CD4-positive, alpha-beta memory T cell (primary cell): ENCODE measurements at regions not wholly inside any gene's neighbourhood (a gene's known extent, or its start where the extent isn't known, plus 50 kb on each side); places are given as distances from the start of the nearest gene placed in this dataset.

Source experiments
- CTCF ChIA-PET: fragments of 350-600 bp; sonication (Branson Sonifier 250); formaldehyde crosslinking; loops from one replicate; lab custom pipeline; 2021; ENCODE audit warnings: inconsistent platforms; ENCODE audit not compliant: partially characterized antibody; lab: Charles Lee
- POLR2A ChIA-PET: fragments of 350-600 bp; sonication (Branson Sonifier 250); formaldehyde crosslinking; loops from one replicate; lab custom pipeline; 2021; ENCODE audit not compliant: partially characterized antibody; lab: Charles Lee
- DNase-seq, 5 donors: peaks; one replicate each; pipeline versions ENCODE4 v3.0.0 to v3.0.0-alpha.2; 2020 to 2022; ENCODE audit warnings: mixed read lengths in 1 of 5
- H3K27ac ChIP-seq: one replicate; pipeline ENCODE4 v1.7.0; 2013; ENCODE audit warnings: low read depth, low read length
- H3K27me3 ChIP-seq: 2 replicates; pipeline ENCODE4 v1.7.0; 2013; ENCODE audit warnings: mild to moderate bottlenecking, low read length, moderate library complexity; ENCODE audit not compliant: insufficient read depth
- H3K36me3 ChIP-seq: 2 replicates; pipeline ENCODE4 v1.7.0; 2013; ENCODE audit warnings: mild to moderate bottlenecking, low read length, moderate library complexity; ENCODE audit not compliant: insufficient read depth
- H3K4me1 ChIP-seq: 2 replicates; pipeline ENCODE4 v1.7.0; 2013; ENCODE audit warnings: mild to moderate bottlenecking, low read length, moderate library complexity; ENCODE audit not compliant: insufficient read depth
- H3K4me3 ChIP-seq, 2 donors: one replicate each; pipeline ENCODE4 v1.7.0; 2013; ENCODE audit warnings: low read length in 2 of 2, mild to moderate bottlenecking in 1 of 2
- H3K9me3 ChIP-seq, 2 donors: one replicate each; pipeline ENCODE4 v1.7.0; 2013; ENCODE audit warnings: low read length in 2 of 2, control low read depth in 1 of 2; ENCODE audit not compliant: control insufficient read depth in 1 of 2
- H3K27ac Mint-ChIP-seq, 7 donors: one replicate each; pipeline ENCODE4 v1.8.0; 2020 to 2021; ENCODE audit warnings: mixed read lengths in 7 of 7, mild to moderate bottlenecking in 6 of 7, inconsistent platforms in 3 of 7, moderate library complexity in 3 of 7
- H3K27me3 Mint-ChIP-seq, 2 donors: one replicate each; pipeline ENCODE4 v1.8.0; 2020 to 2021; ENCODE audit warnings: mixed read lengths in 2 of 2
- H3K36me3 Mint-ChIP-seq, 2 donors: one replicate each; pipeline ENCODE4 v1.8.0; 2020 to 2021; ENCODE audit warnings: mixed read lengths in 2 of 2, inconsistent platforms in 1 of 2, mild to moderate bottlenecking in 1 of 2
- H3K4me1 Mint-ChIP-seq, 4 donors: one replicate each; pipeline ENCODE4 v1.8.0; 2020 to 2021; ENCODE audit warnings: mixed read lengths in 4 of 4, mild to moderate bottlenecking in 1 of 4
- H3K4me3 Mint-ChIP-seq, 8 donors: one replicate each; pipeline ENCODE4 v1.8.0; 2020 to 2021; ENCODE audit warnings: mixed read lengths in 8 of 8, mild to moderate bottlenecking in 7 of 8, moderate library complexity in 6 of 8, inconsistent platforms in 3 of 8
- H3K9me3 Mint-ChIP-seq, 8 donors: one replicate each; pipeline ENCODE4 v1.8.0; 2020 to 2021; ENCODE audit warnings: mixed read lengths in 8 of 8, mild to moderate bottlenecking in 5 of 8, inconsistent platforms in 3 of 8, moderate library complexity in 1 of 8
- intact Hi-C: fragments of 100-400 bp; cut with micrococcal nuclease; formaldehyde crosslinking; loops from one replicate; pipeline ENCODE4 v1.15.1; 2023

GRCh38 chr4:8786166-8786565 is 85.5 kb downstream of the HMX1 start:
- Mint-ChIP-seq H3K9me3 (no peaks in the 10 kb centered on the region), H3K27ac (no peak overlapping the region), H3K4me3 (no peak overlapping the region), H3K4me1 (no peaks in the 10 kb centered on the region), H3K27me3 (no peaks in the 10 kb centered on the region), H3K36me3 (no peaks in the 10 kb centered on the region)
- Histone ChIP-seq H3K4me1 (no peaks in the 10 kb centered on the region), H3K27ac (no peak overlapping the region), H3K4me3 (no peak overlapping the region), H3K9me3 (no peaks in the 10 kb centered on the region), H3K27me3 (no peaks in the 10 kb centered on the region), H3K36me3 (no peaks in the 10 kb centered on the region)
- ChIA-PET POLR2A (no interaction called here), CTCF (no interaction called here)
- no peak for DNase-seq
- intact Hi-C loops: no loop called here

GRCh38 chr4:8785656-8786142 is 85.9 kb downstream of the HMX1 start:
- Histone ChIP-seq H3K27ac (no peak overlapping the region), H3K9me3 (no peaks in the 10 kb centered on the region), H3K4me3 (no peak overlapping the region), H3K27me3 (no peaks in the 10 kb centered on the region), H3K36me3 (no peaks in the 10 kb centered on the region), H3K4me1 (no peaks in the 10 kb centered on the region)
- Mint-ChIP-seq H3K27me3 (no peaks in the 10 kb centered on the region), H3K9me3 (no peaks in the 10 kb centered on the region), H3K4me1 (no peaks in the 10 kb centered on the region), H3K36me3 (no peaks in the 10 kb centered on the region), H3K27ac (no peak overlapping the region), H3K4me3 (no peak overlapping the region)
- CTCF ChIA-PET: no interaction called here
- peak in 1 of 5 donors; percentile 13 for DNase-seq
- intact Hi-C loops: no loop called here
- POLR2A ChIA-PET: no interaction called here

- no peaks in the 10 kb centered on the region for H3K4me1 ChIP-seq
- Mint-ChIP-seq H3K4me1 (no peaks in the 10 kb centered on the region), H3K27me3 (no peaks in the 10 kb centered on the region), H3K4me3 (no peak overlapping the region), H3K9me3 (no peaks in the 10 kb centered on the region), H3K36me3 (no peaks in the 10 kb centered on the region), H3K27ac (no peak overlapping the region)
- DNase-seq: peak in 1 of 5 donors; percentile 13
- no peaks in the 10 kb centered on the region for H3K36me3 ChIP-seq
- no peaks in the 10 kb centered on the region for H3K9me3 ChIP-seq
- no peak overlapping the region for H3K4me3 ChIP-seq
- intact Hi-C loops: no loop called here
- H3K27ac ChIP-seq: no peak overlapping the region
- CTCF ChIA-PET: no interaction called here
- H3K27me3 ChIP-seq: no peaks in the 10 kb centered on the region
- POLR2A ChIA-PET: no interaction called here
Measured at GRCh38 chr4:8783736-8784135, 87.9 kb downstream of the HMX1 start.

- Histone ChIP-seq H3K27ac (no peak overlapping the region), H3K9me3 (no peaks in the 10 kb centered on the region), H3K4me3 (no peak overlapping the region), H3K27me3 (no peaks in the 10 kb centered on the region), H3K4me1 (no peaks in the 10 kb centered on the region), H3K36me3 (no peaks in the 10 kb centered on the region)
- H3K36me3 Mint-ChIP-seq: no peaks in the 10 kb centered on the region
- DNase-seq: no peak
- no peaks in the 10 kb centered on the region for H3K9me3 Mint-ChIP-seq
- H3K4me3 Mint-ChIP-seq: no peak overlapping the region
- H3K27me3 Mint-ChIP-seq: no peaks in the 10 kb centered on the region
- H3K4me1 Mint-ChIP-seq: no peaks in the 10 kb centered on the region
- H3K27ac Mint-ChIP-seq: no peak overlapping the region
- ChIA-PET CTCF (no interaction called here), POLR2A (no interaction called here)
- intact Hi-C loops: no loop called here
Measured at GRCh38 chr4:8782135-8782534, 89.5 kb downstream of the HMX1 start.

GRCh38 chr4:8781641-8782040 is 90.0 kb downstream of the HMX1 start:
- POLR2A ChIA-PET: no interaction called here
- Histone ChIP-seq H3K36me3 (no peaks in the 10 kb centered on the region), H3K4me3 (no peak overlapping the region), H3K27ac (no peak overlapping the region), H3K27me3 (no peaks in the 10 kb centered on the region), H3K9me3 (no peaks in the 10 kb centered on the region), H3K4me1 (no peaks in the 10 kb centered on the region)
- Mint-ChIP-seq H3K4me3 (no peak overlapping the region), H3K27me3 (no peaks in the 10 kb centered on the region), H3K27ac (no peak overlapping the region), H3K9me3 (no peaks in the 10 kb centered on the region), H3K36me3 (no peaks in the 10 kb centered on the region), H3K4me1 (no peaks in the 10 kb centered on the region)
- no peak for DNase-seq
- intact Hi-C loops: no loop called here
- CTCF ChIA-PET: no interaction called here

GRCh38 chr4:8780596-8781368 is 90.9 kb downstream of the HMX1 start:
- no peaks in the 10 kb centered on the region for H3K36me3 Mint-ChIP-seq
- Histone ChIP-seq H3K4me3 (no peak overlapping the region), H3K27me3 (no peaks in the 10 kb centered on the region), H3K36me3 (no peaks in the 10 kb centered on the region), H3K4me1 (no peaks in the 10 kb centered on the region), H3K9me3 (no peaks in the 10 kb centered on the region), H3K27ac (no peak overlapping the region)
- intact Hi-C loops: no loop called here
- H3K27ac Mint-ChIP-seq: peak overlapping the region in 1 of 7 donors; percentile 24
- H3K9me3 Mint-ChIP-seq: no peaks in the 10 kb centered on the region
- no peak overlapping the region for H3K4me3 Mint-ChIP-seq
- ChIA-PET POLR2A (no interaction called here), CTCF (no interaction called here)
- DNase-seq: no peak
- no peaks in the 10 kb centered on the region for H3K4me1 Mint-ChIP-seq
- no peaks in the 10 kb centered on the region for H3K27me3 Mint-ChIP-seq

- CTCF ChIA-PET: no interaction called here
- no peak overlapping the region for H3K27ac ChIP-seq
- Mint-ChIP-seq H3K9me3 (no peaks in the 10 kb centered on the region), H3K27ac (no peak overlapping the region), H3K4me1 (no peaks in the 10 kb centered on the region), H3K4me3 (no peak overlapping the region), H3K27me3 (no peaks in the 10 kb centered on the region), H3K36me3 (no peaks in the 10 kb centered on the region)
- no peaks in the 10 kb centered on the region for H3K9me3 ChIP-seq
- H3K4me1 ChIP-seq: no peaks in the 10 kb centered on the region
- no peaks in the 10 kb centered on the region for H3K27me3 ChIP-seq
- H3K36me3 ChIP-seq: no peaks in the 10 kb centered on the region
- POLR2A ChIA-PET: no interaction called here
- intact Hi-C loops: no loop called here
- H3K4me3 ChIP-seq: no peak overlapping the region
- DNase-seq: no peak
Measured at GRCh38 chr4:8780086-8780485, 91.6 kb downstream of the HMX1 start.
